Stimulated activated CD4-positive, alpha-beta T cell treated with anti-CD3 and anti-CD28 coated beads, Interleukin-12 subunit alpha, Interleukin-12 subunit beta, amount 100 ng/mL, for 24 hours (primary cell): ENCODE measurements at regions not wholly inside any gene's neighbourhood (a gene's known extent, or its start where the extent isn't known, plus 50 kb on each side); places are given as distances from the start of the nearest gene placed in this dataset.

ENCODE experiments used
- DNase-seq, 2 experiments: peaks; one replicate each; pipeline ENCODE4 v3.0.0-alpha.2; 2020; ENCODE audit warnings: low read depth in 2 of 2

GRCh38 chrX:124993735-124994134 lies 325.9 kb upstream of the TEX13C start:
- DNase-seq: no peak

GRCh38 chrX:124994404-124994803 lies 325.3 kb upstream of the TEX13C start:
- DNase-seq: no peak

- no peak for DNase-seq
Measured at GRCh38 chrX:125003746-125004446, 315.8 kb upstream of the TEX13C start.

- DNase-seq: no peak
Measured at GRCh38 chrX:125004799-125005198, 314.9 kb upstream of the TEX13C start.

GRCh38 chrX:125005863-125006262 lies 313.8 kb upstream of the TEX13C start:
- no peak for DNase-seq

GRCh38 chrX:125006704-125007103 lies 313.0 kb upstream of the TEX13C start:
- no peak for DNase-seq

GRCh38 chrX:125012585-125012984 lies 307.1 kb upstream of the TEX13C start:
- DNase-seq: no peak

GRCh38 chrX:125029131-125029530 lies 290.5 kb upstream of the TEX13C start:
- no peak for DNase-seq
